WERI-Rb-1 (cell line): ENCODE measurements at regions not wholly inside any gene's neighbourhood (a gene's known extent, or its start where the extent isn't known, plus 50 kb on each side); places are given as distances from the start of the nearest gene placed in this dataset.

Source experiments
- DNase-seq: peaks from one replicate; pipeline ENCODE4 v3.0.0-alpha.2; 2020
- H3K27ac ChIP-seq: fragments of 250-450 bp; sonication (Bioruptor Pico); 2 replicates; pipeline ENCODE4 v1.5.1; 2020; ENCODE audit warnings: mild to moderate bottlenecking, moderate library complexity
- H3K27me3 ChIP-seq: fragments of 250-450 bp; sonication (Bioruptor Pico); 2 replicates; pipeline ENCODE4 v1.5.1; 2021; ENCODE audit warnings: mild to moderate bottlenecking, low read depth, moderate library complexity; ENCODE audit not compliant: insufficient read depth, severe bottlenecking
- H3K36me3 ChIP-seq: fragments of 250-450 bp; sonication (Bioruptor Pico); 2 replicates; pipeline ENCODE4 v1.5.1; 2020; ENCODE audit warnings: mild to moderate bottlenecking, moderate library complexity
- H3K4me3 ChIP-seq: 2 replicates; pipeline ENCODE4 v1.5.1; 2011; ENCODE audit warnings: low read depth, mild to moderate bottlenecking, control low read depth, low read length
- H3K9me3 ChIP-seq: fragments of 250-450 bp; sonication (Bioruptor Pico); 2 replicates; pipeline ENCODE4 v1.5.1; 2021; ENCODE audit warnings: mild to moderate bottlenecking, moderate library complexity; ENCODE audit not compliant: severe bottlenecking
- CTCF ChIP-seq: IDR thresholded peaks from 2 replicates; pipeline ENCODE4 v1.5.1; 2011; ENCODE audit warnings: low read depth, mild to moderate bottlenecking, control low read depth, inconsistent platforms, low read length

- Histone ChIP-seq H3K36me3 (no peaks in the 10 kb centered on the region), H3K4me3 (no peak overlapping the region), H3K9me3 (no peaks in the 10 kb centered on the region), H3K27ac (no peak overlapping the region), H3K27me3 (peaks cover 70% of the 10 kb centered on the region)
- no peak for TF ChIP-seq CTCF
- DNase-seq, result no peak
These were observed 188.2 kb downstream of the FNDC1 start for GRCh38 chr6:159357211-159357915.

DNA sequence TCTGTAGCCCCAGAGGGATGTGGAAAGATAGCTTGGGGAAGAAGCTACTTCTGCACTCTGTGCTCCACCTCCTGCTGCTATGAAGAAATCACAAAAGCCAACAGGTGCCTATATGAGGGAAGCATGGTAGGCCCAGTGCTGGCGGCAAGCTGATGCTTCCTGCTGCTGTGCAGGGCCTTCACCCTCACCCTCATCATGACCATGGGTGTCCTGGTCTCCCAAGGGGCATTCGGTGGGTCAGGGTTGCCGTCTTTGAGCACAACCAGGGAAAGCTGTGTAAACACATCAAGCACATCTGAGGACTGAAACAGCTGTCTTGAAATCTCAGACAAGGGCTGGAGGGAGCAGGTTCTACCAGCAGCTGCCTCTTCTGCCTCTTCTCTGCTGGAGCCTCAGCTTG is 184.0 kb downstream of the FNDC1 start:
- no peak for DNase-seq
- H3K9me3 ChIP-seq, result no peaks in the 10 kb centered on the region
- no peak overlapping the region for H3K27ac ChIP-seq
- H3K36me3 ChIP-seq, result no peaks in the 10 kb centered on the region
- H3K4me3 ChIP-seq, result no peak overlapping the region
- H3K27me3 ChIP-seq, result peaks cover 59% of the 10 kb centered on the region
- TF ChIP-seq CTCF, result no peak

DNA sequence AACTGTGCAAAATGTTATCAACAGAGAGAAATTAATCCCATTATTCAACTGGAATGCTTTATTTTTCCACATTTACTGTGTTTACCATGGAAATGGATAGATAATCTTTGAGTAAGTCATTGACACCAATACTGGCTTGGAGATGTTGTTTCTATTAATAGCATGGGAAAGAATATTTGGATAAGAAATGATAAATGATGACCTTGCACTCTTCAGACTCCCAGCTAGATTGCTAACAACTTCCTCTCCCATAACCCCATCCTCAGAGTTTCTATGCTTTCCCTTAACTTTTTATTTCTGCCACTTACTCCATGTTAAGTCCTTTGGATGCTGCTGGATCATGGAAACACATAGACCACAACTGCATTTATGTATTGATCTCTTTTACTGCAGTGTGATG is 182.5 kb downstream of the FNDC1 start:
- no peak for DNase-seq
- no peaks in the 10 kb centered on the region for H3K9me3 ChIP-seq

DNA sequence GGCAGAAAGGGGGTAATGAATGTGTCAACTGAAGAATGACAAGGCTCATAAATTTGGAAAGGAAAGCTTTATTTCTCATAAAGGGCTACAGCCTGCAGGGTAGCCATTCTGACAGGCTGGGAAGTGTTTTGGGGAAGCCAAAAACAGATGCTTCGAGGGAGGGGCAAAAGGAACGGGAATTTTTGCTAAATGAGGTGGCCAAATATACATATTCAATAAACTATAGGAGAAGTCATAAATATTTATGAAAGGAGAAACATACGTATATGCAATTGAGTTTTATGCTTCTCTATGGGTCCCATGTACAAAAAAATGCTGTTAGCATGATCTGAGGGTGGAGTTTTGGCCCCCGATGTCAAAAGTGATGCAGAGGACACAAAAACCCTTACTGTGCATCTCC is 180.7 kb downstream of the FNDC1 start:
- H3K4me3 ChIP-seq, result no peak overlapping the region
- H3K27ac ChIP-seq, result no peak overlapping the region
- no peak for TF ChIP-seq CTCF
- H3K36me3 ChIP-seq, result no peaks in the 10 kb centered on the region
- DNase-seq, result no peak
- no peaks in the 10 kb centered on the region for H3K9me3 ChIP-seq
- H3K27me3 ChIP-seq, result peaks cover 49% of the 10 kb centered on the region

More for the DNA sequence above, 182.5 kb downstream of the FNDC1 start:
- Histone ChIP-seq H3K4me3 (no peak overlapping the region), H3K36me3 (no peaks in the 10 kb centered on the region), H3K27ac (no peak overlapping the region), H3K27me3 (peaks cover 55% of the 10 kb centered on the region)
- TF ChIP-seq CTCF, result no peak

- Histone ChIP-seq H3K27me3 (peaks cover 47% of the 10 kb centered on the region), H3K4me3 (no peak overlapping the region), H3K36me3 (no peaks in the 10 kb centered on the region), H3K27ac (no peak overlapping the region), H3K9me3 (no peaks in the 10 kb centered on the region)
- DNase-seq, result no peak
- TF ChIP-seq CTCF, result no peak
These were observed 174.5 kb downstream of the FNDC1 start for GRCh38 chr6:159343709-159344108.

DNA sequence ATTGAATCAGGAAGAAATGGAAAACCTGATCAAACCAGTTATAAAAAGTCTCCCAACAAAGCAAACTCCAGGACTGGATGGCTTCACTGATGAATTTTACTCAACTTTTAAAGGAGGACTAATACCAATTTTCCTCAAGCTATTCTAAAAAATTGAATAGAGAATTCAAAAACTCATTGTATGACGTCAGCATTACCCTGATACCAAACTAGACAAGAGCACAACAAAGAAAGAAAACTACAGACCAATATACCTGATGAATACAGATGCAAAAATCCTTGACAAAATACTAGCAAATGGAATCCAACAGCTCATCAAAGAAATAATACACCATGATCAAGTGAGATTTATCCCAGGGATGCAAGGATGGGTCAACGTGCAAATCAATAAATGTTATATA is 172.9 kb downstream of the FNDC1 start:
- H3K4me3 ChIP-seq, result no peak overlapping the region
- no peaks in the 10 kb centered on the region for H3K36me3 ChIP-seq
- H3K27me3 ChIP-seq, result peaks cover 41% of the 10 kb centered on the region
- no peak overlapping the region for H3K27ac ChIP-seq
- DNase-seq, result no peak
- TF ChIP-seq CTCF, result no peak
- no peaks in the 10 kb centered on the region for H3K9me3 ChIP-seq
